NK-92 treated with Interleukin-12 subunit alpha and Interleukin-12 subunit beta, amount 100 ng/mL, for 24 hours (cell line): ENCODE measurements at regions not wholly inside any gene's neighbourhood (a gene's known extent, or its start where the extent isn't known, plus 50 kb on each side); places are given as distances from the start of the nearest gene placed in this dataset.
"Not testable (repeated sequence)": the region's sequence is repeated elsewhere in the genome, so short reads cannot be mapped to it uniquely, and the experiment has no call there.

Experiments used
- DNase-seq: peaks from one replicate; lab custom pipeline; 2025; lab: John Stamatoyannopoulos, UW

DNA sequence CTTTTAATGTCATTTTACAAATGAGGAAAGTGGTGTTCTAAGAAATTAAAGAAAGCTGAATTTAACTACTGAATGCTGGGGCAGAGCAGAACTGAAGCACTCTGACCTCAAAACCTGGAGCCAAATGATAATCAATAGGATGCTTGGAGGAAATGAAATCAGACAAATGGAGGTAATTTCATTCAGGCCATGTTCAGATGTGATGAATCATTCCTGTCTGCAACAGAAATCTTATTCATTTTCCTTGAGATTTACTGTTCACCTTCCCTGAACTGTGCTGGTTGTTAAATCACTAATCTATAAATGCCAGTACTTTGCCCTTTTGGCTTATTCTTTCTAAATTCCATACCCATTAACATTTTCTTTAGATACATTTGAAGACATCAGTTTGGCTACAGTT is 85.6 kb upstream of the SNX7 start:
- no peak for DNase-seq

GRCh38 chr1:98565951-98566350 is 95.6 kb upstream of the SNX7 start:
- DNase-seq: no peak

- no peak for DNase-seq
Observed at GRCh38 chr1:98559291-98559690, 102.2 kb upstream of the SNX7 start.

- DNase-seq: no peak
Observed at GRCh38 chr1:98557895-98558294, 103.6 kb upstream of the SNX7 start.

- DNase-seq: no peak
Observed at GRCh38 chr1:98556521-98557158, 104.9 kb upstream of the SNX7 start.

DNA sequence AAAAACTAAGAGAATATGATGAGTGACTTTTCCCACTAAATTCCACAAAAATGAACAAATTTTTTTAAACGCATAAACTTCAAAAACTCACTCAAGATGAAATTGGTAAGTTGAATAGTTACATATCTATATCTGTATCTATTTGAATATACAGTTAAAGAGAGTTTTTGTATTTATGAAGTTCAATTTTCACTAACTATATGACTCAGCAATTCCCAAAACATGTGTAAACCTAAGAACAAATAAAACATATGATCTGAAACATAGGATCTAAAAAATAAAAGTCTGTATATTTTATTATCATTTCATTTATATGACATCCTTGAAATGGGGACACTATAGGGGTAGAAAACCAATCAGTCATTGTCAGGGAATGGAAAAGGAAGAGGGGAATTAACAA is 105.7 kb upstream of the SNX7 start:
- no peak for DNase-seq

- DNase-seq: not testable (repeated sequence)
Observed at GRCh38 chr1:98552576-98553074, 108.9 kb upstream of the SNX7 start.

DNA sequence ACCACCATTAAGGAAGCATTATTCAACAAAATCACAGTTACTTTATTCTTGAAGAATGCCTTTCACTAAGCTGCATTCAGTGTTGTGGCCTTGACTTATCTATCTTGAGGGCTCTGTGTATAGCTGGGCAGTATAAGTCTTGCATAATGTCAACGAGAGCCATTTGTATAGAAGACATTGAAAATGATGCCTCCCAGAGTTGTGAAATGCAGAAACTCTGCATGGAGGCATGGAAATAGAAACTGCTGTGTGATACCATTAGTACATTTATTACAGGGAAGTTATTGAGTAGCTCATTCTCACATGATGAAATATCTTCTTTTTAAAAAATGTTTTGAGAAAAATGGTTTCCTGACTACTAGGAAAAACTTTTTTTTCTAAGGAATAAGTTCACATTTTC is 111.4 kb upstream of the SNX7 start:
- DNase-seq: no peak

GRCh38 chr1:98546319-98546718 is 115.2 kb upstream of the SNX7 start:
- no peak for DNase-seq

DNA sequence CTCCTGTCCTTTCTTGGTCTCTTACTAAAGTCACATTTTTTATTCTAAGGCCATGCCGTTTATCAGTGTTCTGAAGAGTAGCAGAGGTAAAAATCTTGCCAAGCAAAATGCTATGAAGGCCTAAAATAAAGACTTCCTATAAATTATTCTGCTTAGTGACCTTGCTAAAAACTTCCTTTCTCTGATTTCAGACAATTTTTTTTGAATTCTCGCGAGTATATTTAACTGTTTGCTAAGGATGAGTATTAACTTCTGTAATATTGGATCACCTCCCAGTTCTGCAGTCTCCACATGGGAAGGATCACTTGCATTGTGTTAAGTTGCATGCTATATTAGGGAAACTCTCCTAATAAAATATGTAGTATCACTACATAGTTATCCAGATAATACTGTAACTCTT is 123.4 kb upstream of the SNX7 start:
- DNase-seq: no peak

GRCh38 chr1:98523256-98523655 is 138.3 kb upstream of the SNX7 start:
- no peak for DNase-seq

DNA sequence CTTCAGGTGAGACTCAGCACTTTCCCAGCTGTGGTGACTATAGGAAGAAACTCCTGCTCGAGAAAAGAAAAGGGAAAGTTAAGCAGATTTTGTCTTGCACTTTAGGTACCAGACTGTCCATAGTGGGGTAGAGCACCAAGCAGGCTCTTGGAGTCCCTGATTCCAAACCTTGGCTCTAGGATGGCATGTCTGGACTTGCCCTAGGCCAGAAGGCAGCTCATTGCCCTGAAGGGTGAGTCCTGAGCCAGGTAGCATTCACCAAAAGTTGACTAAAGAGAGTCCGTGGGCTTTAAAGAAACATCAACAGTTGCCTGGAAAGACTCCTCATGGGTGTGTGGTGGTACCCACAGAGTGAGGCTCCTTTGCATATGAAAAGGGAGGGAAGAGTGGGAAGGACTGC is 145.2 kb upstream of the SNX7 start:
- DNase-seq: no peak

- DNase-seq: no peak
Observed at GRCh38 chr1:98515744-98516143, 145.8 kb upstream of the SNX7 start.

DNA sequence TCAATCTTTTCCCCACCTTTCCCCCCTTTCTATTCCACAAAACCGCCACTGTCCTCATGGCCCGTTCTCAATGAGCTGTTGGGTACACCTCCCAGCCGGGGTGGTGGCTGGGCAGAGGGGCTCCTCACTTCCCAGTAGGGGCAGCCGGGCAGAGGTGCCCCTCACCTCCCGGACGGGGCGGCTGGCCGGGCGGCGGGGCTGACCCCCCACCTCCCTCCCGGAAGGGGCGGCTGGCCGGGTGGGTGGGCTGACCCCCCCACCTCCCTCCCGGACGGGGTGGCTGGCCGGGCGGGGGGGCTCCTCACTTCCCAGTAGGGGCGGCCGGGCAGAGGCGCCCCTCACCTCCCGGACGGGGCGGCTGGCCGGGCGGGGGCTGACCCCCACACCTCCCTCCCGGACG is 149.3 kb upstream of the SNX7 start:
- not testable (repeated sequence) for DNase-seq

DNA sequence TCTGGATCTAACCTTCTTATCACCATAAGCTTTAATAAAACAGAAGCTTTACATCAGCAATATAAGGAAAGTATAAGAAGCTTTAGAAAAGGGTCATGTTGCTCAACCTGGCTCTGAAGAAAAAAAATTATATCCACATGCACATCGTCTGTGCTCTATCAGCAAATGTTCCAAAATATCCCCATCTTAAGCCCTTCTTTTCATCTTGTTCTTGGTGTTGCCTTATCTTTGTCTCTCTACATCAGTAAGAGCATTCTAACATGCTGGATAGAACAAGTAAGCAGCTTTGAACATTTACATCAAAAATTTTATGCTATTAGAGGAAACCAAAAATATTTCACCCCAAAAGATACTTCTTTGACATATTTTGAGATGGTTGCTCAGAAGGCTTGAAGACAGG is 157.8 kb upstream of the SNX7 start:
- no peak for DNase-seq

DNA sequence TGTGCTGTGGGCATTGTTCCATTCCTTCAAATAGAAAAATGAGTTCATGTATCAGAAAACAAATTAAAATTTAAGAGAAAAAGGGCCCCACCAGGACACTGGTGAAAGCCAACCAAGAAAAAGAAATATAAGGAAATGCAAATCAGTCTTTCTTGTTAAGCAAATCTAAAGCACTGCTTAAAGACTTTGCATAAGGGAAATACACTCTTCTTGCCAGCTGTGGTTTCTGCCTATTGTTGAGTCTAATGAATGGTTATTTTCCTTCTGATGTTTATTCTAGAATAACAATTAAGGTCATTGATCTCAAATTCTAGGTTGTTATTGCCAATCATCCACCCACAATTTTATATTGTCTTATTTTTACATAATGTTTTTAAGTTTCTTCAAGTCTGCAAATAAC is 158.6 kb upstream of the SNX7 start:
- no peak for DNase-seq

- no peak for DNase-seq
Observed at GRCh38 chr1:98500324-98500723, 161.2 kb upstream of the SNX7 start.

DNA sequence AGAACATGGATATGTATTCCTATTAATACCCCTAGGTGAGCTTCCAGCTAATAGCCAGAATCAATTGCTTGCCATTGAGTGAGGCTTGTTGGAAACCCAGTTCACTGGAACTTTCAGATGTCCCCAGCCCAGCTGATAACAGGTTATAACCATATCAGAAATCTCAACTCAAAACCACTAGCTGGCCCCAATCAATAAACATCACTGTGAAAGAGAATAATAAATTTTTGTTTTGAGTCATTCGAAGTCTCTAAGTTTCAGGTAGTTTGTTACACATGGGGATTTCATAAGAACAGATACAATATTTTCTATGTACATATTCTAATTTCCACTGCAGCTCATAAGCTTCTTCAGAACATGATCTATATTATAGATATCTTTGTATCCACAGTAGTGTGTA is 162.9 kb upstream of the SNX7 start:
- no peak for DNase-seq

DNA sequence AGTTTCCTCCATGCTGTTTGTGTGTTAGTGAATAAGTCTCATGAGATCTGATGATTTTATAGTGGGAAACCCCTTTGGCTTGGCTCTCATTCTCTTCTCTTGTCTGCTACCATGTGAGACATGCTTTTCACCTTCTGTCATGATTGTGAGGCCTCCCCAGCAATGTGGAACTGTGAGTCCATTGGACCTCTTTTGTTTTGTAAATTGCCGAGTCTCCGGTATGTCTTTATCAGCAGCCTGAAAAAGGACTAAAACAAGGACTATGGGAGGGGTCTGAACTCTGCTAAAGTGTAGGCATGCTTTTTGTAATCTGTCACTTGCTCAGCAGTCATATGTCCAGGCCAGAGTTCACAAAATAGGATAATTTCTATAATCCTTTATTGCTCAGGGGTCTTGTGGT is 164.0 kb upstream of the SNX7 start:
- no peak for DNase-seq

DNA sequence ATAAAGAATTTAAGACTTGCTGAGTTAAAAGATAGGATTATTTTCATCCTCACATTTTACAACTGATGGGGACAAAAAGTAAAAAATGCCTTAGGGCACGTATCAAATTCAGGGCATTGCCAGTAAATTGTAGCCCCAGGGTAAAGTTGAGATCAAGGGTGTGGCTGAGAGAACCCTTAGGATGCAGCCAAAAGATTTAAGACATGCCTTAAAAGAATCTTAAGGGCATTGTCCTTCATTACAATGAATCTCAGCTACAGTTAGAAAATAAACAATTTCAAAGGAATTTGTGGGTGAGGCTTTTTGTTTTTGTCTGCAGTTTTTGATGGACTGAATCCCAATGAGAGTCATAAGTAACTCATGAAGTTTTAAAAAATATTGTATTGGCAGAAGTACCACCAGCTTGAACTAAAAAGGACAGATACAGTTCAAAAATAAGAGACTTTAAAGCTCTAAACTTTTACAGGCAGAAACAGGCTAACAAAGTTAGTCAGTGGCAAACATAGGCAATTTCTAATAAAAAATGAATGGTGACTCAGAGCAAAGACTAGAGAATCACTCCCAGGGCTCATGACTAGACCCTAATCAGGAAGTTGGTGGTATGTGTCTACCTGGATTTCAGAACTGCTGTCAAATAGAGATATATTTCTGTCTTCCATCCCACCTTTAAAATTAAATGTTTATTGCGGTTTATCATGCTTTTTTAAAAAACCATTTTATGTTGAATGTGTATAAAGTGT is 165.1 kb upstream of the SNX7 start:
- no peak for DNase-seq

DNA sequence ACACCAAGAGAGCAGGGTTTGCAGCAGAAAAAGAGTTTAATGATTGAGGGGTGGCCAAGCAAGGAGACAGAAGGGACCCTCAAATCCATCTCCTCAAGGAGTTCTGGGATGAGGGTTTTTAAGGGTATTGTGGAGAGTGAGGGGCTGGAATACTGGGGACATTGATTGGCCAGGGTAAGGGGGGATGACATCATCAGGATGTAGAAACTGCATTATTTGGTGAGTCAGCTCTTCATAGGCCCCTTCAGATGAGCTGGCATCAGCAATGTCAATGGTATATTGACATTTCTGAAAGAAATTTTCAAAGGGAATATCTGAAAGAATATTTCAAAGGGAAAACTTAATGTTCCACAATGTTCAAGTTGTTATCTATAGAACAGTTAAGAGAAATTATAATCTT is 168.1 kb upstream of the SNX7 start:
- no peak for DNase-seq

- no peak for DNase-seq
Observed at GRCh38 chr1:98490099-98490498, 171.4 kb upstream of the SNX7 start.

DNA sequence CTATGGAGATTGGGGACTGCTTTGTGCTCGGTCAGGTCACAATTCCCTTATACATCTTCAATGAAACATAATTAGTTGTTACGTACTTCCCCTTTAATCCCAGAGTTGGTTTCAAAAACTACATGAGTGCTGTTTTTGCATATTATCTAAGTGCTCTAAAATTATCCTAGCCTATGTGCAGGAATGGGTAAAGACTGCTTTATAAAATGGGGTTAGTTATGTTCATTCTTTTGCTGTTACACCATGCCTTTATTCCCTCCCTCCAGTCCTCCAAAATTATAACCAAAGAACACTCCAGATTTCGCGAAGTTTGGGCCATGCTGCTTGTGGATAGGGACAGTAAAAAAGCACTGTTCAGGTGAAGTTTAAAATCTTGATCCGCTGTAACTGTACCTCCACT is 173.9 kb upstream of the SNX7 start:
- no peak for DNase-seq

- DNase-seq: no peak
Observed at GRCh38 chr1:98482611-98483010, 178.9 kb upstream of the SNX7 start.
